GM18873 (cell line): ENCODE measurements at regions not wholly inside any gene's neighbourhood (a gene's known extent, or its start where the extent isn't known, plus 50 kb on each side); places are given as distances from the start of the nearest gene placed in this dataset.

Experiments
- ATAC-seq: cut with Tn5 transposase; IDR thresholded peaks from one replicate; pipeline ENCODE4 v1.9.1; 2021; ENCODE audit warnings: mild to moderate bottlenecking, moderate library complexity, moderate number of reproducible peaks; ENCODE audit not compliant: unreplicated experiment, low FRiP score

DNA sequence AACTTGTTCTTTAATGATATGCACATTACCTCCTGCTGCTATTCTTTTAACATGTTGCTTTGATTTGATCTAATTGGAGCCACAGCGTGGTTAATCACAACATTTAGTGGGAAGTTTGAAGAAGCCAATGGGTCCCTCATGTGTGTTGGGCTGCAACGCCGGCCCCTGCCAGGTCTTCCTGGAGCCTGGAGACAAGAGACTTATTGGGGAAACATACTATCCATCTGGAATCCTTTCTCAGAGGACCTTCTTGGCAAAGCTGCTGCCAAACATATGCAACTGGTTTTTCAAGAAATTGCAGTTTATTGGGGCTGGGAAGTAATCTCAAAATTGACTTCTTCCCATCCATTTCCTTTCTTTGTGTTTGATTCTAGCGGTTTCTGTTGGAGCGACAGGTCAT lies 396.3 kb upstream of the PROK2 start:
- no peak for ATAC-seq

DNA sequence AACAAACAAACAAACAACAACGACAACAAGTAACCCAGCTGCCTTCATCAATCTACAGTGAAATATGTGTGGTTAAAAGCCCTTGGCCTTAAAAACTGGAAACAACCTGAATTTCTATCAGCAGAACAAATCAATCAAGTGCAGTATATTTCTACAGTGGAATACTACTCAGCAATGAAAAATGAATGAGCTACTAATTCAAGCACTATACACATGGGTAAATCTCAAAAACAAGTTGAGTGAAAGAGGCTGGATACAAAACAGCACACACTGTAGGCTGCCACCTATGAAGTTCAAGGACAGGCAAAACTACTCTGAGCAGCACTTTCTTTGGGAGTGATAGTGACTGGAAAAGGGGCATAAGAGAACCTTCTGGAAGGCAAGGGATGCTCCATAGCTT lies 395.5 kb upstream of the PROK2 start:
- no peak for ATAC-seq

DNA sequence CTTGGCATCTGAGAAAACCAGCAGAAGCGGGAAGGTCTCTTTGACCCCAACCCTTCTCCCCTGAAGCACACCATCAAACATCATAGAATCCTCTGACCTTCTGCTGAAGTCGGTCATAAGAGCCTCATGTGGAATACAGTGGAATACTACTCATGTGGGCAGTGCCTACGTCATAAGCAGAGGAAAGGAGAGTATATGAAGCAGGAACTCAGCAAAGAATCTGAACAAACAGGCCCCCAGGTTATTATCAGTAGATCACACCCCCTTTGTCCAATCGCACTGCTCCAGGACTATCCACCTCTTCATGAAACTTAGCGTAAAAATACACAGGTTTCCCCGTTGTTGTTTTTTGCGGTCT lies 394.1 kb upstream of the PROK2 start:
- no peak for ATAC-seq

DNA sequence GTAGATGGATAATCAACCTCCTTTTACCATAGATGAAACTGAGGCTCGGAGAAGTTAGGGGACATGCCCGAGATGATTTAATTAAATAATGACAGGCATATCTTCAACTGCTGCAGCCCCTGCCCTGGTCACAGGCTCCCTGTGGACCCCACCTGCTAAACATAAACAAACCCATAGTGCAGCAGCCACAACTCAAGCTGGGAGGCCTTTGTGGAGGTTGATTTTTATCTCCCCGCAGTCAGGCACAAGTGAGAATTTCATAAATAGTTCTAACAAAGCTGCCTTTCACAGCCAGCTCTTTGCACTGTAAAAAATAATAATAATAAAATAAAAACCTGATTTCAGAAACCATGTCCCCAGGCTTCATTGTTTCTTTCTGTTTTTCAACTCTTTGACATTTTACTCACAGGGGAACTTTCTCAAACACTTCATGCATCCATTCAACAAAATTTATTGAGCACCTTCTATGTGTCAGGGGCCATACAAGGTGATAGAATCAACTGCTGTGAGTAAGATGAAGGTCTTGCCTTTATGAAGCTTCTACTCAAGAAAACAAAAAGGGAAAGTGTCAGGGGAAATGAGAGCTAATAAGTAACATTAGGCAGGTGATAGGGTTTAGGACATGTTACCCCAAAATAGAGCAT lies 393.6 kb upstream of the PROK2 start:
- ATAC-seq, result no peak

DNA sequence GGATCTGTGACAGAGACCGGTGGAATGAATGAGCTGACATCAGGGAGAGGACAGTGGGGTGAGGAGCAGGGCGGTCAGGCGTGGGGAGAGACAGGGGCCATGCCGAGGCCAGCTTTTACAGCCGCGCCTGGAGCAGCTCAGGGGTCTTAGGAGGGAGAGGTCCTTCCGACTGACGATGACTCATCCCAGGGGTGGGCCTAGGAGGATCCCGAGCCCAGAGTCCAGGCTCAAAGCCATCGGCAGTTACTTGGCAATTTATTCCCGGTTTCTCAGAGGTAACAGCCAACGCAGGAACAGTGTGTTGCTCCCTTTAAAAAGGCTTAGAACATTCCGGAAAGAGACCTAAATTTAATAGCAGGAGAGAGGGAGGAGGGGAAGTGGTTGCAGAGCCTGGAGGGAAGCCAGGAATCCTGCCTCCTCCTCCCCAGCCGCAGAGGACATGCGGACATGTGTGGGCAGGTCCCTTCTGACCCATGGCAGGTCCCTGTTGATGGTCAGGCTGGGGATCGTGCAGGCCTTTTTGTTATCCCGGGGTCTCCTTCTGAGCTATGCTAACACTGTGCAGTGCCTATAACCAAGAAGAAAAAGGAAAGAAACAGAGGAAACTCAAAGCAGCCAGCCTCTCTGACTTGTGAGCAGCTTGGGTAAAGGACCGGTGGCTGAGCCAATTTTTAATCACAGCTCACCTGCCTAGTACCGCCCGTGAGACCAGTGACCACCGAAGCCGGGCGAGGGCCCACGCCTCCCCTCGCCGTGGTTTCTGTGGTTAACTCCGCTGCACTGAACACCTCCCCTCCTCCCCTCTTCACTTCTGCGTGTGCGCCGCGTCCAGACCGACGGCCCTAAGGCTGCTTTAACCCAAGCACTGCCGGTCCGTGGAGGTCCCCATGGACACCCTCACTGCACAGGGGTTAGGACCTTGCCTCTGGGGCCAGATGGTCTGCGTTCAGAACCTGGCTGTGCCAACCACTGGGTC lies 392.4 kb upstream of the PROK2 start:
- no peak for ATAC-seq

DNA sequence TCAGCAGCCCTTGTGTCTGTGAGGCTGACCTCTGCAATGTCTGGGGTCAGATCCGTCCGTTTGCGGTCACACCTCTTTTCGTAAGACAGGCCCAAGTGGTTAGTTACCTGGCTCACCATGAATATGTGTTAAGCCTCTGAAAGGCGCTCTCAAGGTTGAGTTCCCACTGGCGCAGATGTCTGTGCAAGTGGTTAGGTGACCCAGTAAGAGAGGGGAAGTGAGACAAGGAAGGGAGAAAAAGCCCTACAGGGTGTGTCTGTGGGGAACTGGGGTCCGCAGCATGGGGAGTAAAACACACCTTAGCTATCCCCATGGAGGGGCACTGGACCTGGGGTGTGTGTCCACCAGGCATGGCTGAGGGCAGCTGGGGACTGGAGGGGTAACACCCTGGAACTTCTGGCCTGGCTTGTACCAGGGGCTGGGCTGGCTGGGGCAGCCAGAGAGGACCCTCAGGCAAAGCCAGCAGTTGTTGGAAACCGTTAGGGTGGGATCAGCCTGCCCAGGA lies 391.6 kb upstream of the PROK2 start:
- peak; percentile 95 for ATAC-seq

DNA sequence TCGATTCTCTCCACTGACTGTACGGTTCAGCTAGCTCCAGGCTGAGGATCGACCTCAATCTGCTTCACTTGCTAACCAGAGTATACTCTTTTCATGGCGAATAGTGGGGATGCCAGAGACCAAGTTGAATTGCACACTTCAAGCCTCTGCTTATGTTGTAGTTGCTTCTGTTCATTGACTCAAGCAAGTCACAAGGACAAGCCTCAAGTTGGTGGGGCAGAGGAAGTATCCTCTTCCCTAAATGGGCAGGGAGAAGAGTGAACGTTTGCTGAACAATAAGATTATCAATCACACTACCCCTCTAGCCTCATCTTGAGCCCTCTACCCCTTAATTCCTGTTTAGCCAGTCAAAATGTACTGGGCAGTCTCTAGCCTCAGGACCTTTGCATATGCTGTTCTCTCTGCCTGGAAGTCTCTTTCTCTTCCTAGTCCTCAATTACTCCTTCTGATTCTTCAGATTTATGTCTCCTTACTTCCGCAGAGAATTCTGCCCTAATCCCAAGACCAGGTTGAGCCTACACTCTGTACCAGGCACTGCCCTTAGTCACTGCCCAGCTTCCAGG lies 390.4 kb upstream of the PROK2 start:
- ATAC-seq, result no peak

DNA sequence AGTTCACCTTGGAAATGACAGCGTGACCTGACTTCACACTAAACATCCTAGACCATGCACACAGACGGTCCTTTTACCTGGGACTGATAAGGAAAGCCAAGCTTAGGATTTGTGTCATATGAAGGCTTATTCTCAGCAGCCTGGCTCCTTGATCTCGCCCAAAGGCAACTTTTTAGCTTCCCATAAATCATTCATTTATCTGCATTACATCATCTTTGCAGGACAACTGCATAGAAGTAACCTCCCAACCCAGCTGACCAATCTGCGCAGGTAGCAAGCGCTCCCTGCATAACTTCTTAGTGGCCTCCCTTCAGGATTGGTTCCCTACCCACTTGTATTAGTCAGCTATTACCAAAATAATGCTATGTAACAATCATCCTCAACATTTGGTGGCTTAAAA lies 389.9 kb upstream of the PROK2 start:
- ATAC-seq, result no peak

DNA sequence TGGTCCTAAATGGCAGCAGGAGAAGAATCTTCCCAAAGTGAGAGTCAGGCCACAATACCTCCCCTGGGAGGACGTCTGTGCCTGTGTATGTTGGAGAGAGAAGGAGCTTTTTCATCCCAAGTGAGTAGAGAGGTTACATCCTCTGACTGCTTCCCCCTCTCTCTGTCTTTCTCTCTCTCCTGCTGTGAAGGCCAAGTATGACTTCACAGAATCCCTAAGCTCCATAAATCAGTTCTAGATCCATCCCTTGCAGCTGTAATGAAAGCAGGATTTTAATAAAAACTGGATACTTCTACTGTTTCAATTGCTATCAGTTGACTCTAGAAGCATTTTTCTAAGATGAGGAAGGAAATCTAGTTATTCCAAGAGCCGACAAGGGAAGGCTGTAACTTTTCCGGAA lies 389.1 kb upstream of the PROK2 start:
- no peak for ATAC-seq

DNA sequence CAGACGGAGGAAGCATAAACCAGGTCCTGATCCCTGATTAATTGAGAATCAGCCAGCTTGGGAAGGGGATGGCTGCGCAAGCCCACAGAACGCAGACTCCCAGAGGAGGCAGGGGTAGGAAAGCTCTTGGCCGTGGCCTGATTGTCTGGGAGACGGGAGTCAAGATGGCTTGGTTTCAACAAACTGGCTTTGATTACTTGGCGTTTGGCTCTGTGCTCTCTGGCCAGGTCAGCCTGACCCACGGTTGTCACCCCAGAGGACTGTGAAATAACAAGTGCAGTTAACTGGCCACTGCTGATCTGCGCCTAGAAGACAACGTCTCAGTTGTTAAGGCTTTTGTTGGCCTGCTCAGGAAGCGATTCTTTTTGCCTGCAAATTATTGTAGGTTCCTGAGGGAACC lies 387.0 kb upstream of the PROK2 start:
- ATAC-seq, result no peak

DNA sequence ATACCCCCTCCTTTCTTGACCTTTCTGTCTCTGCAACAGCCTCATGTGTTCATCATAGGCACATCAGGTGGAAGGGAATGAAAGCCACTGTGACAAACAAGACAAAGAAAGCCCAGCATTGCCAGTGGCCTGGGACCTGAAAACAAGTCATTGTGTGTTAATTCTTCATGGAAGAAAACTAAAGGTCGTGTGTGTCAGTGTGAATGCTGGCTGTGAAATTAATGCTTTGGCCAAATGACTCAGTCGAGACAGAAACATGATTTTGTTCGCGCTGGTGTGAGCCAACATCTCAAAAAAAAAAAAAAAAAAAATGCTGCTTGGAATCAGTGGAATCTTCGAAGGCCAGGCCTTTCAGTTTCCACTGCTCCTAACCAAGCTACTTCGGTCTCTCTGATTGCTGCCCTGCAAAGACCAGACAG lies 386.5 kb upstream of the PROK2 start:
- ATAC-seq, result no peak

DNA sequence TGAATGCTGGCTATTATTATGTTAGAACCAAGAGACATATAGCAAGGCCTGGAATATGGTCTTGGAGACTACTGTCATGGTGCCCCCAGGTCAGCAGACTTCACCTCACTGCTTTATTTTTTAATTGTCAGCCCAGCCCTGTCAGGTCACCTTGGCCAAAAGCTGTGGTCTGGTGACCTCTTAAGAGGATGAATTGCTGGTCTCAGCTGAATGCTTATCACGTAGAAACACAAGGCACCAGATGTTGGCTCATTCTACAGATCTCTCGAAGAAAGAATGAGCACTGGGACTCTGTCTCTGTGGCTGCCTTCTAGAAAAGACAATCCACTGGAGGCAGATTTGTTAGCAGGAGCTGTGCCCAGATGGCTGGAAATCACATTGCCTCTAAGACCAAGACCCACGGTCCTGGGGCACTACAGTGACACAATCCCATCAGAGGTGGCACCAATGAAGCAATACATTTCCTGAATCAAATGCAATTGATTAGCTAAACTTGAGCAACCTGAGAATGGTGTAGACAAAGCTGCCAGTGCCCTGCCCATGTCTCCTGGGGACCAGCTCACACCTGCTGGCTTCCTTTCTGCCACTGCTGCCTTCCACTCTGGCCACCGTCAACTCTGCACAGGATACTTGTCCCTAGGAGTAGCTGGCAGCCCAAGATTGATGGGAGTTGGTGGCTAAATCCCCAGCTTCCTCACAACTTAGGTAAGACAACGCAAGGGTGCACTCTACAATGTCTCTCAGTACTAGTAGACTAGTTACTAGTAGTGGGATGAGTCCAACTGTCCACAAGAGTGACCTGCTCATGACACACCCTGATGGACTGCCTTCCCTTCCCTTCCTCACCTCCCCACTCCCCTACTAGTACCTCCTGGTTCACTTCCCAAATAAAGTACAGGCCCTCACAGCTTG lies 384.9 kb upstream of the PROK2 start:
- ATAC-seq, result no peak

DNA sequence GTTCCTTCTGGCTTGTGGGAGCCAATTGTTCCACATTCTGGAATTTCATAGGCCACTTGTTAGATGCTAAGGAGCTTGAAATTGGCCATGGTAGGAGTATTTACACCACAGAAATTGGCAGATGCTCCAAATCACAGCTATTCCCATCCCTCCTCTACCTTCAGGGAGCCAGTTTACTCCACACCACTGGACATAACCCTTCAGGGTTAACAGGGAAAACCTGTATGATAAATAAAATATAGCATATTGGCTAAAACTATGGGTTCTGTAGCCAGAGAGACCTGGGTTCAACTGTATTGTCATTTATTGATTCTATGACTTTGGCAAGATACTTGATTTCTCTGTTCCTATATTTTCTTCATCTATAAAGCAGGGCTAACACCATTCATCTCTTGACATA lies 384.2 kb upstream of the PROK2 start:
- no peak for ATAC-seq

DNA sequence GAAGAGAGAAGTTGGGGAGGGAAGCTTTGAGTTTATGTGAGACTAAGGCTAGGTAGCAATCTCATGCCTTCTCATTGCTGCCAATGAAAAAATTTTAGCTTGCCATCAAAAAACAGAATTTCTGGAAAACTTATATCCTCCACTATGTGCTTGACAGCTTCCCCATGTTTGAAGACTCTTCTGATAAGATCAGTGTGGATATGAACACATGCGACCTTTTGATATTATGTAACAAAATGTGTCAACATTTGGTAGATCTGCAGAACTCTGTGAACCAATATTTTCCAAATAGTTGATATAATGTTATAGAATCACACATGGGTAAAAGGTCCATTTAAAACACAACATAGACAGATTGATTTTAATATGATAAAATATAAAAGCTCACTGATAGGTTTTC lies 380.9 kb upstream of the PROK2 start:
- no peak for ATAC-seq

DNA sequence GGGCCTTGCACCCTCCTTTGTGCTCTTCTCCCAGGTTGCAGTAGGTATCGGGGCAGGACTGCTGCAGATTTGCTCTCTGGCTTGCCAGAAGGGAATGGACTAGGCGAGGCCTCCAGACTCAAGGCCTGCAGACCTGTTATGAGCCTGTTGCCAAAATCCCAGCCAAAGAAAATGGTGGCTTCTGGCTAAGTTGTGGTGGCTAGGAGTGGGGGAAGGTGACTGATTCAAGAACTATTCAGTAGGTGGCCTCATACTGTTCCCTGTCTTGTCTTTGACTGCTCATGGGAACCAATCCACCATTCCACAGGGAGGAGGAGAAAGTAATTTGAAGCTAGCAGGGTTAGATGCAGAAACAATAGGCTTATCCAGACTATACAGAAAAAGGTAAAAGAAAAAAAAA lies 380.4 kb upstream of the PROK2 start:
- no peak for ATAC-seq

DNA sequence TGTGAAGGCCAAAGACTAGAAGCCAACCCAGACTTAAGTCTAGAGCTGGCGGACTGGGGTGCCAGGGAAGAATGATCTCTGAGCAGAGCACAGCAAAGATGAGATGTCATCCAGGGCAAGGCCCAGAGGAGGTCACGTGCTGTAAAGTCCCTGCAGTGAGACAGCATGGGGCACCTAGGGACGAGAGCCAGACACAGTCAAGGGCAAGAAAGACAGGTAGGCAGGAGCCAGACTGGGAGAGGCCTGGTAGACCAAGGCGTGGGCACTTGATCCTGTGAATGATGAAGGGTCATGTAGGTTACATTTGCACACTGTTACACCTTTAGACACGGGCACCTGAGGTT lies 379.7 kb upstream of the PROK2 start:
- ATAC-seq, result no peak

DNA sequence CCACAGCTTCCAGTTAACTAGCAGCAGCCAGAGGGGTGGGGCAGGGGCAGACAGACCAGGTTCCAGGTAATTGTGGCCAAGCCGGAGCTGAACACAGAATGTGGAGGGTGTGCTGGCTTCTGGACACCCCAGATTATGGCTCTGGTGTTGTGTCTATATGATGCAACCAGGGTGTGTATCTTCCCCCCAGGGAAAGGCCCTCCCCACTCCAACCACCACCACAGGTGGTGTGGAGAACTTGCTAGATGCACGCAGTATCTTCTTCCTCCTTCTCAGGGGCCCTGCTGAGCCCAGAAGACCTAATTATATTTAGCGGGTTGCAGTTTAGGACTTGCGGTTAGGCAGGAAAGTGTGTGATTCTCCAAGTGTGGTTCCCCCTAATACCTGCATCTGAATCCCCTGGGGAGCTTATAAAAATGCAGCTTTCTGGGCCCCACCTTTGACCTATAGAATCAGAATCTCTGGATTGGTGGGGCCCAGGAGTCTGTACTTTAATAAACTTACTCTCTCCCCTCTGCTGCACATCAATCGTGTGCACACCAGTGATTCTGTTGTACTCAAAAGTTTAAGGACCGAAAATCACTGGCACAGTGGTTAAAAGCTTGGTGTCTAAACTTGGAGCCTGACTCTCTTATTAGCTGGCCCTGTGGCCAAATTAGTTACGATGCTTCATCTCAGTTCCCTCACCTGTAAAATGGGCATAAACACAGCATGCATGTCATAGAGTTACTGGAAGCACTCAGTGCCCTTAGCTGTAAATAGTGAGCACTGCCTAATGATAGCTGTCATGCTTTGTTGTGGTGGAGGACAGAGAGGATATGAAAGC lies 379.1 kb upstream of the PROK2 start:
- ATAC-seq, result peak; percentile 84

DNA sequence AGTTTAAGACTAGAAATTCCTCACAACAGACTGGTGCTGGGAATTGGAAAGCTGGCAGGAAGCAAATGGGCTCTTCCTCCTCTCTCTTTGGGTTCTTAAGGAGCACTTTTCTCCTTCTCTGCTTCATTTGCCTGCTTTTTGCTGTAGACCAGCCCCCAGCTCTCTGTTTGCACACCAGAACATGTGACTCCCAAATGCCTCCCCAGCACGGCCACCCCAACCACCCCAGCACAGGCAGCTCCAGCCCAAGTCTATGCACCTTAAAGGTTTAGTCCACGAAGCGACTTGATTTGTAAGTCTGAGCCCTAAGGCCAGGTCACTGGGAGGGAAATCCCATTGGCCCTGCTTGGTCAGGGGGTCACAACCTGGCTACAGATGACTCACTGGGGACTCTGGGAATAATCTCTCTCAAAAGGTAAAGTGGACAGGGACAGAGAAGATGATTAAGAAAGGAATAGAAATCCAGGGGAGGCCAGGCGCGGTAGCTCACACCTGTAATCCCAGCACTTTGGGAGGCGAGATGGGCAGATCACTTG lies 377.8 kb upstream of the PROK2 start:
- no peak for ATAC-seq

DNA sequence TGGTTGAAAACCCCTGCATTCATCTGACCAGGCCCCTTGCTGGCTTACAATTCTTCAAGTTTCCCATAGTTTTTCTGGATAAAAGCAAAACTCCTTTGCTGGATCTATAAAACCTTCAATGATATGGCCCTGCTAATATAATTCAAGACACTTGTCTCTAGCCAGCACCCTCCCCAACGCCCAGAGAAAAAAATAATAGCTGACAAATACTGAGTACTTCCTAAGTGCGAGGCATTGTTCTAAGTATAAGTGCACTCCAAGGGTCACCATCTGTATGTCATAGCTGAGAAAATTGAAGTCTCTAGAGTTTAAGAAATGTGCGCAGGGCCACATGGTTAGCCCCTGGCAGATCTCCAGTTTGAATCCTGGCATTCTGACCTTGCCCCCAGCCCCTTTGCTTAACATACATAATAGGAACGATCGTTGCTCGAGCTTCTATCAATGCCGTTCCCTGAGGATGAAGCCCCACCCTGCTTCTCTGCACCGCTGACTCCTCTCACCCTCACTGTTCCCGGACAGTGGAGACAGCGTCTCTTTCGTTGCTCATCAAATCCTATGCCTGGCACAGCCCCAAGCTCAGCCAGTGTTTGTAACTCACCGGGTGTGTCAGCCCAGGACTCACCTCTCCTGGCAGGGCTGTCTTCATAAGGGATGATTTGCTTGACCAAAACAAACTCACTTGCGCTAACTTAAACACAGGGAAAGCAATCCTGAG lies 377.1 kb upstream of the PROK2 start:
- no peak for ATAC-seq
